SK-N-SH (cell line): ENCODE measurements at regions not wholly inside any gene's neighbourhood (a gene's known extent, or its start where the extent isn't known, plus 50 kb on each side); places are given as distances from the start of the nearest gene placed in this dataset.
"Not testable (repeated sequence)": the region's sequence is repeated elsewhere in the genome, so short reads cannot be mapped to it uniquely, and the experiment has no call there.

Source experiments
- CTCF ChIA-PET: fragments of 300-600, 350-600 bp; formaldehyde crosslinking; extraction: SDS; loops from one replicate; lab custom pipeline; 2021; lab: Yijun Ruan, JAX
- POLR2A ChIA-PET: fragments of 350-600 bp; sonication (Branson Sonifier 250); formaldehyde crosslinking; extraction: SDS; loops from one replicate; lab custom pipeline; 2020; ENCODE audit warnings: antibody characterized with exemption, inconsistent platforms; lab: Yijun Ruan, JAX
- DNase-seq: peaks from one replicate; pipeline ENCODE4 v3.0.0; 2012
- H2AFZ ChIP-seq: fragments of 200-600 bp; sonication (generic); 2 replicates; pipeline ENCODE4 v1.8.1; 2016; ENCODE audit warnings: antibody characterized with exemption, mild to moderate bottlenecking, low read depth
- H3F3A ChIP-seq: fragments of 200-600 bp; sonication (generic); replicated peaks from 2 replicates; pipeline ENCODE3; 2016; ENCODE audit warnings: antibody characterized with exemption, mild to moderate bottlenecking; ENCODE audit not compliant: insufficient read depth
- H3K27ac ChIP-seq, 2 experiments: fragments of 200-500 bp in 1 of 2; fragments of 200-600 bp in 1 of 2; sonication (Bioruptor generic) in 1 of 2; sonication (generic), shearing (Covaris generic) in 1 of 2; 2 replicates each; pipeline versions ENCODE4 v1.5.1 to v1.6.1; 2014 to 2016; ENCODE audit warnings: low read depth in 2 of 2, inconsistent platforms in 1 of 2, low read length in 1 of 2, mild to moderate bottlenecking in 1 of 2, mixed read lengths in 1 of 2
- H3K27me3 ChIP-seq: fragments of 200-600 bp; sonication (generic), shearing (Covaris generic); 2 replicates; pipeline ENCODE4 v1.6.1; 2016; ENCODE audit warnings: mixed run types; ENCODE audit not compliant: insufficient read depth
- H3K36me3 ChIP-seq, 2 experiments: fragments of 200-500 bp in 1 of 2; fragments of 200-600 bp in 1 of 2; sonication (Bioruptor generic) in 1 of 2; sonication (generic) in 1 of 2; replicated peaks in 1 of 2; 2 replicates each; pipeline versions ENCODE3 to v1.5.1; 2014 to 2016; ENCODE audit warnings: low read length in 1 of 2, mild to moderate bottlenecking in 1 of 2; ENCODE audit not compliant: insufficient read depth in 2 of 2, control insufficient read depth in 1 of 2
- H3K4me1 ChIP-seq, 2 experiments: fragments of 200-500 bp in 1 of 2; fragments of 200-600 bp in 1 of 2; sonication (Bioruptor generic) in 1 of 2; sonication (generic), shearing (Covaris generic) in 1 of 2; 2 replicates each; pipeline versions ENCODE4 v1.5.1 to v1.6.1; 2014 to 2016; ENCODE audit warnings: low read depth in 1 of 2, low read length in 1 of 2, mixed run types in 1 of 2; ENCODE audit not compliant: insufficient read depth in 2 of 2, control insufficient read depth in 1 of 2
- H3K4me2 ChIP-seq: fragments of 200-600 bp; sonication (generic), shearing (Covaris generic); 2 replicates; pipeline ENCODE4 v1.6.1; 2017; ENCODE audit warnings: mixed run types
- H3K4me3 ChIP-seq, 2 experiments: fragments of 200-500 bp in 1 of 2; fragments of 200-600 bp in 1 of 2; sonication (Bioruptor generic) in 1 of 2; sonication (generic), shearing (Covaris generic) in 1 of 2; 2 replicates each; pipeline versions ENCODE4 v1.5.1 to v1.8.1; 2014 to 2016; ENCODE audit warnings: low read depth in 2 of 2, inconsistent platforms in 1 of 2, low read length in 1 of 2, mild to moderate bottlenecking in 1 of 2, mixed read lengths in 1 of 2, moderate library complexity in 1 of 2
- H3K79me2 ChIP-seq: fragments of 200-600 bp; sonication (generic); 2 replicates; pipeline ENCODE4 v1.8.1; 2017; ENCODE audit warnings: mild to moderate bottlenecking; ENCODE audit not compliant: insufficient read depth
- H3K9ac ChIP-seq: fragments of 200-600 bp; sonication (generic); 2 replicates; pipeline ENCODE4 v1.6.1; 2017; ENCODE audit warnings: mixed run types
- H3K9me2 ChIP-seq: fragments of 200-600 bp; sonication (generic); 2 replicates; pipeline ENCODE4 v1.6.1; 2017; ENCODE audit warnings: mixed run types
- H3K9me3 ChIP-seq: fragments of 200-600 bp; sonication (generic); 2 replicates; pipeline ENCODE4 v1.6.1; 2017; ENCODE audit warnings: mixed run types, mild to moderate bottlenecking, moderate library complexity
- H4K20me1 ChIP-seq: fragments of 200-600 bp; sonication (generic); 2 replicates; pipeline ENCODE4 v1.6.1; 2017; ENCODE audit warnings: mild to moderate bottlenecking, mixed run types; ENCODE audit not compliant: insufficient read depth
- WGBS: methylation state at CpG from one replicate; pipeline ENCODE4 v1.1.6; 2017; ENCODE audit warnings: low lambda C conversion rate; 5-methylcytosine and 5-hydroxymethylcytosine counted together

DNA sequence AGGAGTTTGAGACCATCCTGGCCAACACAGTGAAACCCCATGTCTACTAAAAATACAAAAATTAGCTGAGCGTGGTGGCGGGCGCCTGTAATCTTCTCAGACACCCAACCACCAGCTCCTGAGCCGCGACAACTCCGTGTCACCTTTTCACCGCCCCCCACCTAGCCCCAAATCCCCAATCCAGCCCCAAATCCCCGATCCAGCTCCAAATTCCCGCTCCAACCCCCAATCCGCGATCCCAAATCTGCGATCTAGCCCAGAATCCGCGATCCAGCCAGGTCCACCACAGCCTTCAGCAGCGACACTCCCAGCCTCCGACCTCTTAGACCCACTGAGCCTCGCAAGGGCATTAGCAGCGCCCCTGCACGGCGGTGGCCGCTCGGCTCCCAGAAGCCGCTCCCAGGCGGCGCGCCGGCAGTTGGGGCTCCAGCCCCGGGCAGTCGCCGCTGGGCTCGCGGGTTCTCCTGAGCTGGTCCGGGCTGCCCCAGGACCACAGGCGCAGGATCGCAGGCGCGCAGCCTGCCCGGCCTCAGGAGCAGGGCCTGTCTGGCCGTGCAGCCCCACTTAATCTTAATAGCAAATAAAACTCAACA lies 4469.9 kb upstream of the OR11H1 start:
- H3K79me2 ChIP-seq, POLR2A ChIA-PET, CTCF ChIA-PET, H3K9me3 ChIP-seq, DNase-seq, H3K4me2 ChIP-seq, H3K9ac ChIP-seq, H3K27ac ChIP-seq, H2AFZ ChIP-seq, H3K36me3 ChIP-seq, H3K9me2 ChIP-seq, H3K27me3 ChIP-seq, H3F3A ChIP-seq, H3K4me1 ChIP-seq, H4K20me1 ChIP-seq, H3K4me3 ChIP-seq: not testable (repeated sequence)
- 36% methylated on average over 28 of the region's 39 CpGs for WGBS

DNA sequence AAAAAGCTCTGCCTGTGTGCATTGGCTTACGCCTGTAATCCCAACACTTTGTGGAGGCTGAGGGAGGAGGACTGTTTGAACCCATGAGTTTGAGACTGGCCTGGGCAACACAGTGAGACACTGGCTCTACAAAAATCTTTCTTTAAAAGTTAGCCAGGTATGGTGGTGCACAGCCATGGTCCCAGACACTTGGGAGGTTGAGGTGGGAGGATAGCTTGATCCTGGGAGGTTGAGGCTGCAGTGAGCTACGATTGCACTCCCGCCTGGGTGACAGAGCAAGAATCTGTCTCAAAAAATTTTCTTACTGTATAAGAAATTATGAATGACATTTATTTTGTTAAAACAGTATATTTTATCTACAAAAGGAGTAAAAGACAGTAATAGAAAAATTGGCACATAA lies 4468.9 kb upstream of the OR11H1 start:
- H3K36me3 ChIP-seq, H3K27ac ChIP-seq, H4K20me1 ChIP-seq, H3F3A ChIP-seq, H3K4me1 ChIP-seq, DNase-seq, CTCF ChIA-PET, H2AFZ ChIP-seq, POLR2A ChIA-PET, H3K9me3 ChIP-seq, H3K79me2 ChIP-seq, H3K4me3 ChIP-seq, H3K9me2 ChIP-seq, H3K4me2 ChIP-seq, H3K9ac ChIP-seq, H3K27me3 ChIP-seq: not testable (repeated sequence)
- 11% methylated on average over 3 of the region's 3 CpGs for WGBS

GRCh38 chr22:11060797-11061196 lies 4467.2 kb upstream of the OR11H1 start:
- H3K4me2 ChIP-seq, CTCF ChIA-PET, H2AFZ ChIP-seq, H3K9me2 ChIP-seq, H3K27me3 ChIP-seq, H3K36me3 ChIP-seq, DNase-seq, H3K9me3 ChIP-seq, H3K4me3 ChIP-seq, POLR2A ChIA-PET, H3K9ac ChIP-seq, H3K27ac ChIP-seq, H3K79me2 ChIP-seq, H3K4me1 ChIP-seq, H4K20me1 ChIP-seq, H3F3A ChIP-seq: not testable (repeated sequence)
- whole genome bisulfite sequencing: 7% methylated on average over 2 of the region's 2 CpGs

DNA sequence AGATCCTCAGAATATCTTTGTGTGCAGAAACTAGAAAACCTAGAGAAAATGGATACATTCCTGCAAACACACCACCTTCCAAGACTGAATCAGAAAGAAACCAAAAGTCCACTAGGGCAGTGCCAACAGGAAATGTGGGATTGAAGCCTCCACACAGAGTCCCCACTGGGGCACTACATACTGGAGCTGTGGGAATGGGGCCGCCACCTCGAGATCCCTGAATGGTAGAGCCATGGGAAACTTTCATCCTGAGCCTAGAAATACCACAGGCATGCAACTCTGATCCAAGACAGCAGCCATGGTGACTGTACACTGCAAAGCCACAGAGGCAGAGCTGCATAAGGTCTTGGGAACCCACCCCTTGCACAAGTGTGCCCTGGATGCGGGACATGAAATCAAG lies 4465.5 kb upstream of the OR11H1 start:
- H3K9ac ChIP-seq, H3K9me3 ChIP-seq, H4K20me1 ChIP-seq, H3K4me3 ChIP-seq, H2AFZ ChIP-seq, POLR2A ChIA-PET, H3K4me1 ChIP-seq, H3K4me2 ChIP-seq, H3K27me3 ChIP-seq, CTCF ChIA-PET, H3K79me2 ChIP-seq, H3K36me3 ChIP-seq, H3K27ac ChIP-seq, H3F3A ChIP-seq, DNase-seq, H3K9me2 ChIP-seq: not testable (repeated sequence)
- WGBS: 2% methylated on average over 2 of the region's 3 CpGs

- 1% methylated on average over 5 of the region's 5 CpGs for whole genome bisulfite sequencing
- H3K79me2 ChIP-seq, H3K4me3 ChIP-seq, H3K4me2 ChIP-seq, H3K9ac ChIP-seq, H4K20me1 ChIP-seq, H3K4me1 ChIP-seq, H3K27ac ChIP-seq, H2AFZ ChIP-seq, H3K9me2 ChIP-seq, H3K9me3 ChIP-seq, CTCF ChIA-PET, H3F3A ChIP-seq, H3K27me3 ChIP-seq, H3K36me3 ChIP-seq, DNase-seq, POLR2A ChIA-PET: not testable (repeated sequence)
Observed at GRCh38 chr22:11063022-11063685, 4464.8 kb upstream of the OR11H1 start.

GRCh38 chr22:11065210-11065609 lies 4462.8 kb upstream of the OR11H1 start:
- H3K36me3 ChIP-seq, H3K9me3 ChIP-seq, H2AFZ ChIP-seq, H3K9me2 ChIP-seq, H3K4me2 ChIP-seq, H3K27me3 ChIP-seq, H3F3A ChIP-seq, DNase-seq, H4K20me1 ChIP-seq, POLR2A ChIA-PET, CTCF ChIA-PET, H3K9ac ChIP-seq, H3K4me3 ChIP-seq, H3K4me1 ChIP-seq, H3K27ac ChIP-seq, H3K79me2 ChIP-seq: not testable (repeated sequence)
- WGBS: 26% methylated on average over 6 of the region's 6 CpGs
